Cardiac fibroblast (primary cell): ENCODE measurements at regions not wholly inside any gene's neighbourhood (a gene's known extent, or its start where the extent isn't known, plus 50 kb on each side); places are given as distances from the start of the nearest gene placed in this dataset.
A peak's percentile ranks its signal among the peaks of the same experiment; 100 is the strongest.

Experiments used
- DNase-seq, 2 donors: peaks; one replicate each; pipeline versions ENCODE4 v3.0.0 to v3.0.0-alpha.2; 2010; ENCODE audit warnings: low read depth in 2 of 2
- H3K4me3 ChIP-seq, 2 donors: replicated peaks in 1 of 2; 1 replicate in 1 of 2; 2 replicates in 1 of 2; pipeline ENCODE4 v1.5.1; 2011; ENCODE audit warnings: low read depth in 2 of 2, low read length in 2 of 2, mild to moderate bottlenecking in 2 of 2, moderate library complexity in 1 of 2
- TF ChIP-seq, protein P1 (sequence below): IDR thresholded peaks from one replicate; pipeline ENCODE4 v1.5.1; 2011; ENCODE audit warnings: low read depth, mild to moderate bottlenecking, low read length, inconsistent platforms

DNA sequence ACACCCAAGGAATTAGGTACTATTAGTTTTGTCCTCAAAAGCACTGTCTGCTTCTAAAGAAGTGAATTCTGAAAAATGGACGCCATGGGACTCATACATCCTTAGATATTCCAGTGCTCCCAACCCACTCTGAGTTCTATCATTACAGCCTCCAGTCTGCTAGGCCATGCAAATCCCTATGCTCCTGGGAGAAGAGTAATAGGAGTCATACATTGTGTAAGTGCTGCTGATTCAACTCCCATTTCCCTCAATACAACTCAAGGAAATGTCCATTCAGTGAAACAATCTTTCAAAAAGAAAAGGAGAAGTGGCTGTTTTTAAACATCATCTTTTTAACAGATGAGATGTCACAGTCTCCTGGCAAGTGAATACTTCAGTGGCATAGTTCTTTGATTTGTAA is 590.2 kb upstream of the LRRC4C start:
- H3K4me3 ChIP-seq: no peak overlapping the region
- peak; percentile 14 to 51 for DNase-seq
- TF ChIP-seq, protein P1, sequence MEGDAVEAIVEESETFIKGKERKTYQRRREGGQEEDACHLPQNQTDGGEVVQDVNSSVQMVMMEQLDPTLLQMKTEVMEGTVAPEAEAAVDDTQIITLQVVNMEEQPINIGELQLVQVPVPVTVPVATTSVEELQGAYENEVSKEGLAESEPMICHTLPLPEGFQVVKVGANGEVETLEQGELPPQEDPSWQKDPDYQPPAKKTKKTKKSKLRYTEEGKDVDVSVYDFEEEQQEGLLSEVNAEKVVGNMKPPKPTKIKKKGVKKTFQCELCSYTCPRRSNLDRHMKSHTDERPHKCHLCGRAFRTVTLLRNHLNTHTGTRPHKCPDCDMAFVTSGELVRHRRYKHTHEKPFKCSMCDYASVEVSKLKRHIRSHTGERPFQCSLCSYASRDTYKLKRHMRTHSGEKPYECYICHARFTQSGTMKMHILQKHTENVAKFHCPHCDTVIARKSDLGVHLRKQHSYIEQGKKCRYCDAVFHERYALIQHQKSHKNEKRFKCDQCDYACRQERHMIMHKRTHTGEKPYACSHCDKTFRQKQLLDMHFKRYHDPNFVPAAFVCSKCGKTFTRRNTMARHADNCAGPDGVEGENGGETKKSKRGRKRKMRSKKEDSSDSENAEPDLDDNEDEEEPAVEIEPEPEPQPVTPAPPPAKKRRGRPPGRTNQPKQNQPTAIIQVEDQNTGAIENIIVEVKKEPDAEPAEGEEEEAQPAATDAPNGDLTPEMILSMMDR: no peak

DNA sequence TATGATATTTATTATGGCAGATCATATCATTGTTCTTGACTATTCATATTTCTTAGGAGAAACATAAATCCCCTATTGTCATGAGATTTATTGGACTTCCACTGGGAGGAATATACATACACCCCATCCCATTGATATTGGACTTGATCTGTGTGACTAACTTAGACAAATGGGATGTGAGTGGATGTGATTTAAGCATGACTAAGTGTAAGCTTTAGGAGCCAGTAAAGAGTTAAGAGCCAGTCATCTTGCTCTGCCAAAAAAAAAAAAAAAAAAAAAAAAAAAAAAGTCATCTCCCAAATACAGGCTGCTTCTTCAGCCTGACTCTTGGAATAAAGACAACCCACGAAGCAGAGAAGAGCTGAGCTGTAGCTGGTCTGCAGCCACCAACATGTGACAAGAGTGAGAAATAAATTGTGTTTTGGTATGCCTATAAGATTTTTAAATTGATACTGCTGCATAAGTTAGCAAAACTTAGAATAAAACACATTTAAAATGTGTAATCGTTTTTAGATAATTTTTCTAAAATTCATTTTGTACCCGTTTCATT is 595.0 kb upstream of the LRRC4C start:
- no peak overlapping the region for H3K4me3 ChIP-seq
- DNase-seq: peak in 1 of 2 donors; percentile 11
- TF ChIP-seq, protein P1: no peak

DNA sequence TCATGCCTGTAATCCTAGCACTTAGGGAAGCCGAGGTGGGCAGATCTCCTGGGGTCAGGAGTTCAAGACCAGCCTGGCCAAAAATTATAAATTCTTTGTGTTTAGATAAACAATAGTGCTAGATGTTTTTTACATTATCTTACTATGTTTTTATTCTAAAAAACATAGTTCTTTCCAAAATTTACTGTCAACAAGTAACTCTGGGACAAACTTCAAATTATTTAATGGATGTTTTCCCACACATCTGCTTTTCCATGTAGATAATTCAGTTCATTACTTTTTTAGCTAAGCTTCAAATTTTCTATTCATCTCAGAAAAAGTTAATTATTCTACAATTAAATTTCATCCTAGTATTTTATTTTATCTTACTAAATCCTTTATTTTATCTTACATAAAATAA is 596.2 kb upstream of the LRRC4C start:
- TF ChIP-seq, protein P1: no peak
- DNase-seq: no peak
- no peak overlapping the region for H3K4me3 ChIP-seq

DNA sequence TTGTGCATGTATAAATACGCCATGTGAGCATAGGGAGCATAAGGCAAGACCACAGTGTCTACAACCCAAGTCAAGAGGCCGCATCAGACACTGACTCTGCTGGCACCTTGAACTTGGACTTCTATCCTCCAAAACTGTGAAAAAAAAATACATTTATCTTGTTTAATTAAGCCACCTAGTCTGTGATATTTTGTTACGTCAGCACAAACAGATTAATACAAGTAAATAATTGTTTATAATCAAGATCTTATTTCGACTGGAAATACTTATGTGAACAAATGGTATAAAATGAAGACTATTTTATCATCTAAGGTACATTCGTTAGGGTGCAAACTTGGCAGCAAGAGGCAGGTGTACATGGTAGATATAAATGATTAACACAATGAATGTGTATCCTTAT is 599.3 kb upstream of the LRRC4C start:
- DNase-seq: no peak
- TF ChIP-seq, protein P1: no peak
- H3K4me3 ChIP-seq: no peak overlapping the region

DNA sequence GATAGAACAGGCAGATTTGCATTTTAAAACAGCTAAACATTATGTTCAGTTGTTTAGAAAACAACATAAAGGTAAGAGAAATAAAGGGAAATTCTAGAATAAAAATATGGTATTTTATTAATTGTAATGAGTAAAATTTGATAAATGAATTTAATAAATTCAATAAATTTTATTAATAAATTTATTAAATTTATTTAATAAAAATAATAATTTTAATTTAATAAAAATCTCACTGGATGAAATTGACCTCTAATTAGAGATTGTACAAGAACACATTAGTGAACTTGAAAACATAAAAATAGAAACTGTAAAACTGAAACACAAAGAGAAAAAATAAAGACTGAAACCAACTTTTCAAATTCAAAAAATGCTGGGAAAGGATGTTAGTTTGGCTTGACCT is 605.7 kb upstream of the LRRC4C start:
- no peak overlapping the region for H3K4me3 ChIP-seq
- DNase-seq: no peak
- TF ChIP-seq, protein P1: no peak

DNA sequence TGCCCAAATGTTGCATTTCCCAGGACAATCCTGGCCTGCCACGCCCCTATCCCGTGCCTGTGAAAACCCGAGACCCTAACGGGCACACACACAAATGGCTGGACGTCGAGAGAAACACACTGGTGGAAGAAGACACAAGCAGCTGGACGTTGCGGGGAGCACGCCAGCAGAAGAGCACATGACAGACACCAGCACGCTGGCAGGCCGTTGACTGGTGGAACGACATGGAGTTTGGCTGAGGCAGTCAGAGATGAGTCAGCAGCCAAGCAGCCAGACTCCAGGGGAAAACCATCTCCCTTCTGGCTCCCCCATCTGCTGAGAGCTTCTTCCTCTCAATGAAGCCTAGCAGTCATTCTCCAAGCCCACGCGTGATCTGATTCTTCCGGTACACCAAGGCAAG is 606.7 kb upstream of the LRRC4C start:
- H3K4me3 ChIP-seq: no peak overlapping the region
- peak; percentile 26 to 64 for DNase-seq
- TF ChIP-seq, protein P1: no peak

DNA sequence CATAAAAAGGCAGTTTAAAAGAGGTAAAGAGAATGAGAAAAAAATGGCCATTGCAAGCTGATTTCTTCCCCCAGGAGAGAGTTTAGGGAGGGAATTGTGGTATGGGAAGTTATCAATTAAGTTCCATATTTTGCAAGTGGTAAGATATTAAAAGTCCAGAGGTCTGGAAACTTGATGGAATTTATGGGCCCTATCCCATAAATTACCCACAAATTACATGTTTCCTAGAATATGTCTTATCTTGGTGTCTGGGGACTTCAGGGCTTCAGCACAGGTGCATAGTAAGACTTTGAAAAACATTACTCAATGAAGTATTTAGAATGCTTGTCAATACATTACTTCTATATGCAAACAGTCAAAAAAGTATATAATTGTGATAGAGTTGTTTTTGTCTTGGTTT is 614.9 kb upstream of the LRRC4C start:
- TF ChIP-seq, protein P1: no peak
- DNase-seq: no peak
- no peak overlapping the region for H3K4me3 ChIP-seq
